ENCODE measurements at regions not wholly inside any gene's neighbourhood (a gene's known extent, or its start where the extent isn't known, plus 50 kb on each side); places are given as distances from the start of the nearest gene placed in this dataset.
"Not testable (repeated sequence)": the region's sequence is repeated elsewhere in the genome, so short reads cannot be mapped to it uniquely, and the experiment has no call there.

DNA sequence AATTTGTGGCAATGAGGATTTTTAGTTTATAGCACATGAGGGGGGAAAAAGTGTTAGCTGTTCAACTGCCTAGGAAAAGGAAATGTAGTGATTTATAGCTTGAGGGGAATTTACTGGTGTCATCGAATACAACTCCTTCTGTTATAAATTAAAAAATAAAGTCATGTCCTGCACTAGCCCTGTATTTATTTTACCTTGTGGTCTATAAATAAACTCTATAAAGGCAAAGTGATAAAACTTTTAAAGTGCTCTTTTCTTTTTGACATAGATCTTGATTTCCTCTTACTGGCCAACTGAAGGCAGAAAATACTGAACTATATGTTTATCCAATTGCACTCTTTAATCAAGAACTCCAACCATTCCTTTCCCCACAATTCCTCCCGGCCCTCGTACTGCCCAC lies 672.1 kb upstream of the SLIT2 start:
- no peak for DNase-seq

GRCh38 chr4:19577097-19577496 lies 674.6 kb upstream of the SLIT2 start:
- DNase-seq = no peak

DNA sequence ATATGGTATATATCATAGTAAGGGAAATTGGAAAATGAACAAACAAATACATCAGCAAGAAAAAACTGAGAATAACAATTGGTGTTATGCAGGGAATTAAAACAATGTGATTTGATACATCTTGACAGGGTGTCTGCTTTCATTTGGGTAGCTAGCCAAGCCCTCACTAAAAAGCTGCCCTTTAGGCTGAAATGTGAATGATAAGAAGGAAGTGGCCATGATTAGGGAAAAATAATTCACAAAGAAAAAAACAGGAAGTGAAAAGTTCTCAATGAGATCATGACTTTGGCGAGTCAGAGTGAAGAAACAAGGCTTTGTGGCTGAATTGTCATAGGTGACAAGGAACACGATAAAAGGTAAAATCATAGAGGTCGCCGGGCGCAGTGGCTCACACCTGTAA lies 675.8 kb upstream of the SLIT2 start:
- no peak for DNase-seq

- no peak for DNase-seq
Observed at GRCh38 chr4:19566041-19566440, 685.7 kb upstream of the SLIT2 start.

- DNase-seq = no peak
Observed at GRCh38 chr4:19562456-19562855, 689.2 kb upstream of the SLIT2 start.

DNA sequence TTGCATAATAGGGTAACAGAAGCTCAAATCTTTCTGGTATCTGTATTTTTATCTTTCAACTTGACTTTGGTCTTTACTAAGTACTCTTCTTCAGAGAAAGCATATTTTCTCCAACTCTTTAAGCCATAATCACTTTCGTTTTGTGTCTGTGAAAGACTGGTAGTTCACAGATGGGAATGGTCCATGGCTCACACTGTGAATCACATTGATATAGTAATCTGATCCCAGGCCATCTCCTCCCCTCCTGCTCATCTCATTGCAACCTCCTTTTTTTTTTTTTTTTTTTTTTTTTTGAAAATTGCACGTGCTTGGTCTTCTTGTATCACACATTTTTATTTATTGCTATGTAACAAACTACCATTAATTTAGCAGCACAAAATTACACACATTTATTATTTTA lies 694.5 kb upstream of the SLIT2 start:
- no peak for DNase-seq

DNA sequence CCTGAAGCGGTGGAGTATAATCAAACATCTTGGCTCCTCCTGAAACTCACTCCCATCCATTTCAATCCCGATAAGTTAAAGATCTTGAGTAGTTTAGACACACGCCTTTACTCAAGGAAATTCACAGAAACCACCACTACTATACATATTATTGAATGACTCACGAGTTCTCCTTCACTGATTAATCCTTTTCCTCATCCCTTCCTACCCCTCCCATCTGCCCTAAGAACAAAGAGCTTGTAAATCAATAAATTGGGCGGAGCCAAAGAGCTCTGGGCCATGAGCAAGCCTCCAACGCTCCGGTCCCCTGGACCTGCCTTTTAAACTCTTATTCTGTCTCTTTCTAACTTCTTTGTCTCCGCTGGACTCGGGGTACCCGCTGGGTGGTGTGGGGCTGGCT lies 695.4 kb upstream of the SLIT2 start:
- DNase-seq = not testable (repeated sequence)

- DNase-seq = no peak
Observed at GRCh38 chr4:19547463-19547862, 704.2 kb upstream of the SLIT2 start.

- DNase-seq = no peak
Observed at GRCh38 chr4:19544446-19545125, 707.1 kb upstream of the SLIT2 start.

DNA sequence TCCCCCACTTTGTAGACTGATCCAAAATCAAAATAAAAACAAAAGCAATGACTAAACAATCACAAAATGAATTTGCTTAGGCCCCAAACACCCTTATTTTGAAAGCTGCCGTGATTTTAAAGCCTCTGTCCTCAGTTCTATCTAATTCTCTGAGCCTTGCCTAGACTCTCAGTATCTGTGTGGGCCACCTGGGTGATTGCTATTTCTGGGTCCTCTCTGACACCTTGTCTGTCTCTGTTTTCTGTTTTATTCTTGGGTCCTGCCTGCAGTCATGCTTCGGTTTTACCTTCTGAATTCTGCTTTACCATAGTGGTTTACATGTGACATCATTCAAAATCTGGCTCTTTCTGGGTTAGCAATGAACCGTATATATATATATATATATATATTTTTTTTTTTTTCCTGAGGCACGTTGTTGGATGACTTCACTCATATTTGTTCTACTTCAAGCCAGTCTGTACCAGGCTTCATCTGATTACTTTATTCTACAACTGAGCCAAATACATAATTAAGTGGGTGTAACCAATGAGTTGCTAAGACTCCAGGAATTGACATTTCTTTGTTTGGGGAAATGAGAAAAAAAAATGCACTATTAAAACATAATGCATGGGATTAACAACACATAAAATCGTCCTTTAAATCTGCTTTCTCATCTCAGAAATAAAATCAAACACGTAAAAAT lies 710.7 kb upstream of the SLIT2 start:
- DNase-seq = no peak

- DNase-seq = no peak
Observed at GRCh38 chr4:19539201-19539600, 712.5 kb upstream of the SLIT2 start.

GRCh38 chr4:19534159-19534558 lies 717.5 kb upstream of the SLIT2 start:
- DNase-seq = no peak

DNA sequence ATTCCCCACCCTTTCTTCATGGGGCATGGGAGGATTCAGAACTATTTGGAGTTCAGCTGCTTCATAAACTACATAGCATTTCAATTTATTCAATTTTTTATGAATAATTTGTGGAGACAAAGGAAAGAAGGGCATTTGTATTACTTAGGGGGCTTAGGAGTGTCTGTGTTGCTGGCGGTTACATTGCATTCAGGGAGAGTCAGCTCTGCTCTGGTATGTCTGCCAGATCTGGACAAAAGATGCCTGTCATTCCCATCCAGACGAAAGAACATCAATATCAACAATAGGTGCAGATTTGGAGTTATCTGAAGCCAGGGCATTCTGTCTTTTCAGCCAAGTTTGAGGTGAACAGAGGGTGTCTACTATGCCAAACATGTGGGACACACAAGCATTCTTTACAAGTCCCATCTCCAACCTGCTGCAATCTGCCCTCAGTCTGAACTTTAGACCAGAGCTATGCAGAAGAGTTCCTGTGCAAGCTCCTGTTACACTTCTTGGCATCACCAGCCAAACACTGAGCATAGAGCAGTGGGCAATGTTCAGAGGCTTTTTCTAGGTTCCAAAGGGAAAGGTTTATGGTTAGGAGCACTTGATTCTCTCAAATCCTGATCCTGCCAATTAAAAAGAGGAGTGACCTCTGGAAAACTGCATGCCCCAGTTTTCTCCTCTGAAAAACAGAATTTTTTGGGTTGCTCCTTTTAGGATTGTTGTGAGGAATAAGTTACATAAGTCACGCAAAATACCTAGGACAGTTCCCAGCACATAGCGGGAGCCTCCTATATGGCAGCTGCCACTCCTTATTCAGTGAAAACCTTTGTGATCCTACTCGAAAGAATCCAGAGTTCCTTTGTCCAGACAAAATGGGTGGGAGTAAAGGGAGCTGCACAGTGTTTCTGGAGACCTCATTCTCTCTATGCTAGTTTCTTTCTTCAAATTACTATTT lies 719.5 kb upstream of the SLIT2 start:
- DNase-seq = no peak

DNA sequence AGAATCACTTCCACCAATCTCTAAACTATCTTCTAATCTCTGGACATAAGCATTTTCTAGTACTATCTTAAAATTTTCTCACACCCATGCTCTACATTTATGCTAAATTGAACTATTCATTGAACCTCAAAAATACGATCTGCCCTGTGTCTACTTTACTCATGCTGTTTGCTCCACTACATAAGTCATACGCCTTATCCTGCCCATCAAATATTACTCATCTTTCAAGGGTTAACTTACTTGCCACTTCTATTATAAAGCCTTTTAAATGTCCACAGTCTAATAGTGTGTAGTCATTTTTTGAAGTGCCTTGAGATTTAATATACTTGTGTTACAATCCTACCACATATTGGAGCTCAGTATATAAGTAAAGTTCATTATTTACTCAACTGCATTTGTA lies 727.7 kb upstream of the SLIT2 start:
- no peak for DNase-seq

GRCh38 chr4:19522966-19523365 lies 728.7 kb upstream of the SLIT2 start:
- no peak for DNase-seq

DNA sequence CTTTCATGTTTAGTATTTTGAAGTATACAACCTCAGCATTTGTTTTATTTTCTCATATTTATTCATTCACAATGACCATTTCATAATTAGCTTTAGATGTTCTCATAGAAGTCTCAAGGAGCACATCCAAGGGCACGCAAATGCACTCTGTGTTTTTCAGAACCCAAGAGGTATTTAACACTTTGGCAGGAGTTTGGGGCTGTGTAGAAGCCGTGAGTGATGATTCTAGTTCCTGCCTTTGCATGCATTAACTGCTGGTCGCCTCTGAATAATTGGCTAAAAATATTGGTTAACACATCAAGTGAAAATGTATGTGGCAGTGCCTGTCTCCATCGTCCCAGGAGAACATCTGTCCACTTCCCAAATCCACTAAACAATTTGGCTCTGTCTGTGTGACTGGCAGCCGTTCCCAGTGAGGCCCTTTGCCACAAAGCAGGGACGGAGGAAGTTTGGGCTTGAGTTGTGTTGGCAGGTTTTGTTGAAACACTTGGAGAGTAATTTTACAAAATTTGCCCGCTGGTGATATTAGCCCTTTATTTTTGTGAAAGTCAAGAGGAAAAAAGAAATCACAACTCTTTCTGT lies 730.7 kb upstream of the SLIT2 start:
- no peak for DNase-seq

DNA sequence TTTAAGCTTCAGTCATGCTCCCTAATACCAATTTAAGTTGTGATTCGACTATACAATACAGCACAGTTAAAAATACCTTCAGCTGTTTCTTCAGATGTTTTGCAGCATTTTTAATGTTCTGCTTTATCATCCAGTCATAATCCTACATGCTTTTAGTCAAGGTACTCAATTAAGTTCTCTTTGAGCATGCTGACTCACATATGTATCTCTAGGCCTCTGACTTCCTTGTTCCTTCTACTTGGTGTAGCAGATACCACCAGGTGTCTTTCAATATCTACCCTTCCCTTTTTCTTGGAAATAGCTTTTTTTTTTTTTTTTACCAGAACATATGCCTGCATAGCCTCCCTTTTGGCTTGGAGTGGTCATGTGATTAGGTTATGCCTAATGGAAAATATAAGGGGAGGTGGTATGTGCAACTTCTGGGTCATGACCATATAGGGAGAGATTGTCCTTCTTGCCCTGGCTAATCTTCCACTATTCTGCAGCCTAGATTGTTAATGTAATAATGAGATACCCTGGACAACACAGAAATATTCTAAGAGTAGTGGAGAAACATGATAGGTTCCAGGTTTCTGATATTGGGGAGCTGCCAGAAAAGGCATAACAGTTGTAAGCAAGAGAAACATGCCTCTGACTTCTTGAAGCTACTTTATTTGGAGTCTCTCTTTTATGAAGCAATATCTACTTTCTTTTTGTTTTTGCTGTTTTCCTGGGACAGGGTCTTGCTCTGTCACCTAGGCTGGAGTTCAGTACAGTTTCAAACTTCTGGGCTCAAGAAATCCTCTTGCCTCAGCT lies 737.2 kb upstream of the SLIT2 start:
- no peak for DNase-seq

DNA sequence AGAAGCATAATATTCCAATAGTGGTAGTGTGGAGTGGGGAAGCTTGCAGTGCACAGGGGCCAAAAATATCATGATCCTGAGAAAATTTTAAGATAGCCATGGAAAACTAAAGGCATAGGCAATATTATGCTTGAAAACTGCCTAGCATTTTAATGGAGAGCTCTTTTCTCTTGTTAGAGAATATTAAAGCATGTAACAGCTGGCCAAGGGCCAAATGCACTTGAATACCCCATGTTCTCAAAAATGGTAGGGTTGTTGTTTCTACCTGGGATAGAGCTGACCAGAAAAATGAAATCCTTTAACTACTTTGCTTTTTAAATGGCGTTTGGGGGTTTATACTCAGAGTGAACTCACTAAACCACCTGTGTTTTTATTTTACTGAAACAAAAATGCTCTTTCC lies 739.6 kb upstream of the SLIT2 start:
- DNase-seq = no peak

- no peak for DNase-seq
Observed at GRCh38 chr4:19510993-19511392, 740.7 kb upstream of the SLIT2 start.

GRCh38 chr4:19508442-19508841 lies 743.3 kb upstream of the SLIT2 start:
- no peak for DNase-seq

DNA sequence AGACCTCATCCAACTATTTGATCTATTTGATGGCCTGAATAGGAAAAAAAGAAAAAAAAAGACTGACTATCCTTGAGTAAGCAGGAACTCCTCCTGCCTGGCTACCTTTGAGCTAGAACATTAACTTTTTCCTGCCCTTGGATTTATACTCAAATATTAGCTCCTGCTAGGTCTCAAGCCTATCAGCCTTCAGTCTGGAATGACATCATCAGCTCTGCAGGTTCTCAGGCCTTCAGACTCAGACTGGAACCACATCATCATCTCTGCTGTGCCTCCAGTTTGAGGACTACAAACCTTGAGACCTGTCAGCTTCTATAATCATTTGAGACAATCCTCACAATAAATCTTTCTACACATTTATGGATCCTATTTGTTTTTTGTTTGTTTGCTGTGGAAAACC lies 754.0 kb upstream of the SLIT2 start:
- no peak for DNase-seq

DNA sequence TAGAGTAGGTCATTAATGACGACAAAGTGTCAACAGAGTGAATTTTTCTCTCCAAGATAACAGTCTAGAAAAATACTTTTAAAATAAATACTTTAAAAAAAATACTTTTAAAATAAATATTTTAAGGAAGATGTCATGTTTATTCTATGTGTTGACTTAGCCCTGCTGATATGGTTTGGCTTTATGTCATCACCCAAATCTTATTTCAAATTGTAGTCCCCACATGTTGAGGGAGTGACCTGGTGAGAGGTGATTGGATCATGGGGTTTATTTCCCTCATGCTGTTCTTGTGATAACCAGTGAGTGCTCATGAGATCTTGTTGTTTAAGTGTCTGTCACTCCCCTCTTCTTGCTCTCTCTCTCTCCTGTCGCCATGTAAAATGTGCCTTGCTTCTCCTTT lies 754.9 kb upstream of the SLIT2 start:
- DNase-seq = no peak

DNA sequence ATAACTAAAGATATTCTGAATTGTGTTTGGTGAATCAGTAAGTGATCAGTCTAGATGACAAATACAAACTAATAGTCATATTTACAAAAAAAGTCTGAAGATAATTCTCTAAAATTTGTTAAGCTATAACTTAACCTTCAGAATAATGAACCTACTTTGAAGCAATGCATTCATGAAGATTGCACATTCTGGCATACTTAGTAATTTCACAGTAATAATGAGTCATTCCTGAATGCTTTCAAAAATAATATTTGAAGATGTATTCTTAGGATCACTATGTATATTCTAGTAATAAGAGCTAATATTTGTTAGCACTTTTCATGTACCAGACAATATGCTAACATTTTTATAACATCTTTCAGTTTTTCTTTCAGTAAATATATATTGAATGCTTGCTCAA lies 756.7 kb upstream of the SLIT2 start:
- DNase-seq = no peak

Data from stimulated activated CD4-positive, alpha-beta T cell treated with anti-CD3 and anti-CD28 coated beads, Interleukin-2, amount 100 ng/mL, for 48 hours (primary cell).